ENCODE measurements at regions not wholly inside any gene's neighbourhood (a gene's known extent, or its start where the extent isn't known, plus 50 kb on each side); places are given as distances from the start of the nearest gene placed in this dataset.

DNA sequence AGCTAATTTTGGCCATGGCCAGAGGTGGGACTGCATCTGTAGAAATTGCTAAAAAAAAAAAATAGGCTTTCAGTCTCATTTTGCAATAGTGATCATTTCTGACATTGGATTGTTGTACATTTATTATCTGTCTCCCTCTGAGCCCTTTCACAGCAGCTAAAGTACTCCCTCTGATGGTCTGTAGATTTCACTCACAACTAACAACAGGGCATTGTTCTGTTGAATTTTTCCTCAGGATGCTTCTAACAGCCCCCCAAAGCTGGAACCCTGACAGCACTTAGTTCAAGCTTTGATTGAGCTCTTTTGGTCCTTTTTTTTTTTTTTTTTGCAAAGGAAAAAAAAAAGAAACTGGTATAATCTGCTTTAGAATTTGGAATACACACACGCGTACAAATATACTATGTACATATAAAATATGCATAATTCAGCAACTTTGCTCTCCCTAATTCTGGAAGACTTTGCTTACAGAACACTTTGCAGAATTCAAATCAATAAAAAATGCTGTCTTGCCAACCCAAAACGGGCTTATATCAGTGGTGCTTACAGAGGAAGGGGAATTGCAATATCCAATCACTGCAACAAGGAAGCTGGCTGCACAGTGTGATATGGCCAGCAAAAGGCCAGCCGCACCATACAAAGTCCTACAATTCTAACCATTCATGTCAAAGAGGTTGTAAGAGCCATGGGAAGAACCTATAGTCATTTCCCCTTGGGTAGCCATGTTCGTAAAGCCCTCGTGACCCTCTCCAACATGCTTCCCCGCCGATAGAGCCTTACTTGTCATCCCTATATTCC, 406.4 kb downstream of the SMARCA1 start:
- H3K9me1 ChIP-seq (ENCODE audit: control insufficient read depth, extremely low read depth, insufficient read depth, low read length), result no peaks in the 10 kb centered on the region
- no peaks in the 10 kb centered on the region for H3K9me3 ChIP-seq (ENCODE audit: control insufficient read depth, low read depth, low read length)
- no peak overlapping the region for H2AFZ ChIP-seq (ENCODE audit: control insufficient read depth, low read length)
- H3K79me2 ChIP-seq (ENCODE audit: control insufficient read depth, insufficient read depth, low read length), result no peaks in the 10 kb centered on the region
- dilution Hi-C loops (cut with MboI; ENCODE audit: extremely low pct_ligation_motif_present, low sequenced_read_pairs), result no loop called here
- no peaks in the 10 kb centered on the region for H3K36me3 ChIP-seq (ENCODE audit: control insufficient read depth in 2 of 2, extremely low read depth in 1 of 2, insufficient read depth in 2 of 2, low read length in 2 of 2)
- no peaks in the 10 kb centered on the region for H4K20me1 ChIP-seq (ENCODE audit: control insufficient read depth, extremely low read depth, insufficient read depth, low read length)
- no peak overlapping the region for H3K27ac ChIP-seq (ENCODE audit: control insufficient read depth, insufficient read depth, low read length)
- H3K4me1 ChIP-seq (ENCODE audit: control insufficient read depth, extremely low read depth, insufficient read depth, low read length), result no peaks in the 10 kb centered on the region
- H3K27me3 ChIP-seq (ENCODE audit: control insufficient read depth, extremely low read depth, insufficient read depth, low read length), result no peaks in the 10 kb centered on the region
- no peak for FAIRE-seq
- H3K4me2 ChIP-seq (ENCODE audit: control insufficient read depth, extremely low read depth, insufficient read depth, low read depth, low read length), result no peak overlapping the region
- TF ChIP-seq, protein P1, sequence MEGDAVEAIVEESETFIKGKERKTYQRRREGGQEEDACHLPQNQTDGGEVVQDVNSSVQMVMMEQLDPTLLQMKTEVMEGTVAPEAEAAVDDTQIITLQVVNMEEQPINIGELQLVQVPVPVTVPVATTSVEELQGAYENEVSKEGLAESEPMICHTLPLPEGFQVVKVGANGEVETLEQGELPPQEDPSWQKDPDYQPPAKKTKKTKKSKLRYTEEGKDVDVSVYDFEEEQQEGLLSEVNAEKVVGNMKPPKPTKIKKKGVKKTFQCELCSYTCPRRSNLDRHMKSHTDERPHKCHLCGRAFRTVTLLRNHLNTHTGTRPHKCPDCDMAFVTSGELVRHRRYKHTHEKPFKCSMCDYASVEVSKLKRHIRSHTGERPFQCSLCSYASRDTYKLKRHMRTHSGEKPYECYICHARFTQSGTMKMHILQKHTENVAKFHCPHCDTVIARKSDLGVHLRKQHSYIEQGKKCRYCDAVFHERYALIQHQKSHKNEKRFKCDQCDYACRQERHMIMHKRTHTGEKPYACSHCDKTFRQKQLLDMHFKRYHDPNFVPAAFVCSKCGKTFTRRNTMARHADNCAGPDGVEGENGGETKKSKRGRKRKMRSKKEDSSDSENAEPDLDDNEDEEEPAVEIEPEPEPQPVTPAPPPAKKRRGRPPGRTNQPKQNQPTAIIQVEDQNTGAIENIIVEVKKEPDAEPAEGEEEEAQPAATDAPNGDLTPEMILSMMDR (optimal IDR thresholded peaks at IDR 0.05 in 1 of 3, IDR thresholded peaks at IDR 0.05 in 1 of 3, conservative IDR thresholded peaks at IDR 0.05 in 1 of 3; ENCODE audit: extremely low read depth in 1 of 3, insufficient read depth in 2 of 3, low read length in 3 of 3), result no peak
- no peak for TF ChIP-seq EZH2 (IDR thresholded peaks at IDR 0.05; ENCODE audit: low read length)
- H3K9ac ChIP-seq (ENCODE audit: control insufficient read depth, extremely low read depth, insufficient read depth, low read length), result no peak overlapping the region
- DNase-seq (ENCODE audit: low read depth, low spot score), result no peak
- H3K4me3 ChIP-seq (ENCODE audit: control insufficient read depth in 2 of 3, extremely low read depth in 1 of 3, insufficient read depth in 2 of 3, low read depth in 1 of 3, low read length in 3 of 3), result no peak overlapping the region

DNA sequence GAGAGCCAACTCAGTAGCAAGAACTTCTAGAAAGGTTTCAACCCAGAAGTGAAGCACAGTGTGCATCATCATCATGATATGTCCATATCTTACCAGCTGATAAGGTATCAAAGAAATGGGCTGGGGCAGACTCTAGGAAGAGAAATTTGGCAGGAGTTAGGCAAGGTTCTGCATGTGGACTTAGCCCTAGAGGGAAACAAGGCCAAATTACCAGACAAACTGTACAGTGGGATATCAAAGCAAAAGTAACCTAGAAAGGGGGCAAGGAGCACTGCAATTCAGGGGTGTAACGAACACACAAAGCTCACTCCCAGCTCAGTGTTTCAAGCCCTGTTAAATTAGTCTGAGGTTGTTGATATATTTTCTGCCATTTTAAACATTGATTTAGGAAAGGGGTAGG, 407.4 kb downstream of the SMARCA1 start:
- dilution Hi-C loops (cut with MboI; ENCODE audit: extremely low pct_ligation_motif_present, low sequenced_read_pairs), result no loop called here
- no peaks in the 10 kb centered on the region for H3K27me3 ChIP-seq (ENCODE audit: control insufficient read depth, extremely low read depth, insufficient read depth, low read length)
- H3K9me3 ChIP-seq (ENCODE audit: control insufficient read depth, low read depth, low read length), result no peaks in the 10 kb centered on the region
- DNase-seq (ENCODE audit: low read depth, low spot score), result no peak
- no peaks in the 10 kb centered on the region for H4K20me1 ChIP-seq (ENCODE audit: control insufficient read depth, extremely low read depth, insufficient read depth, low read length)
- H3K4me1 ChIP-seq (ENCODE audit: control insufficient read depth, extremely low read depth, insufficient read depth, low read length), result no peaks in the 10 kb centered on the region
- no peak for FAIRE-seq
- no peaks in the 10 kb centered on the region for H3K79me2 ChIP-seq (ENCODE audit: control insufficient read depth, insufficient read depth, low read length)
- no peaks in the 10 kb centered on the region for H3K9me1 ChIP-seq (ENCODE audit: control insufficient read depth, extremely low read depth, insufficient read depth, low read length)
- no peak for TF ChIP-seq EZH2 (IDR thresholded peaks at IDR 0.05; ENCODE audit: low read length)
- TF ChIP-seq, protein P1 (optimal IDR thresholded peaks at IDR 0.05 in 1 of 3, IDR thresholded peaks at IDR 0.05 in 1 of 3, conservative IDR thresholded peaks at IDR 0.05 in 1 of 3; ENCODE audit: extremely low read depth in 1 of 3, insufficient read depth in 2 of 3, low read length in 3 of 3), result no peak
- H2AFZ ChIP-seq (ENCODE audit: control insufficient read depth, low read length), result no peak overlapping the region
- no peak overlapping the region for H3K9ac ChIP-seq (ENCODE audit: control insufficient read depth, extremely low read depth, insufficient read depth, low read length)
- no peak overlapping the region for H3K4me2 ChIP-seq (ENCODE audit: control insufficient read depth, extremely low read depth, insufficient read depth, low read depth, low read length)
- no peak overlapping the region for H3K27ac ChIP-seq (ENCODE audit: control insufficient read depth, insufficient read depth, low read length)
- no peaks in the 10 kb centered on the region for H3K36me3 ChIP-seq (ENCODE audit: control insufficient read depth in 2 of 2, extremely low read depth in 1 of 2, insufficient read depth in 2 of 2, low read length in 2 of 2)
- H3K4me3 ChIP-seq (ENCODE audit: control insufficient read depth in 2 of 3, extremely low read depth in 1 of 3, insufficient read depth in 2 of 3, low read depth in 1 of 3, low read length in 3 of 3), result no peak overlapping the region

Measured in keratinocyte (primary cell).